GM21723 (cell line): ENCODE measurements at regions not wholly inside any gene's neighbourhood (a gene's known extent, or its start where the extent isn't known, plus 50 kb on each side); places are given as distances from the start of the nearest gene placed in this dataset.

ENCODE experiments used
- ATAC-seq: cut with Tn5 transposase; IDR thresholded peaks from one replicate; pipeline ENCODE4 v1.9.1; 2021; ENCODE audit warnings: mild to moderate bottlenecking, moderate library complexity; ENCODE audit not compliant: unreplicated experiment

GRCh38 chr2:125042727-125043126, 1017.6 kb downstream of the CNTNAP5 start:
- ATAC-seq, result no peak

- no peak for ATAC-seq
Measured at GRCh38 chr2:125070726-125071505, 1045.8 kb downstream of the CNTNAP5 start.

- ATAC-seq, result no peak
Measured at GRCh38 chr2:125073440-125073839, 1048.4 kb downstream of the CNTNAP5 start.

GRCh38 chr2:125085904-125086303, 1060.8 kb downstream of the CNTNAP5 start:
- no peak for ATAC-seq

GRCh38 chr2:125086313-125087184, 1061.5 kb downstream of the CNTNAP5 start:
- no peak for ATAC-seq

GRCh38 chr2:125092276-125093009, 1067.4 kb downstream of the CNTNAP5 start:
- no peak for ATAC-seq

GRCh38 chr2:125095826-125096225, 1070.7 kb downstream of the CNTNAP5 start:
- no peak for ATAC-seq

- no peak for ATAC-seq
Measured at GRCh38 chr2:125106710-125107109, 1081.6 kb downstream of the CNTNAP5 start.

- ATAC-seq, result no peak
Measured at GRCh38 chr2:125107446-125107845, 1082.4 kb downstream of the CNTNAP5 start.

GRCh38 chr2:125108251-125108650, 1083.2 kb downstream of the CNTNAP5 start:
- no peak for ATAC-seq

- ATAC-seq, result no peak
Measured at GRCh38 chr2:125125902-125126301, 1100.8 kb downstream of the CNTNAP5 start.

- no peak for ATAC-seq
Measured at GRCh38 chr2:125160947-125161346, 1135.9 kb downstream of the CNTNAP5 start.

GRCh38 chr2:125167152-125167551, 1142.1 kb downstream of the CNTNAP5 start:
- ATAC-seq, result no peak

- no peak for ATAC-seq
Measured at GRCh38 chr2:125167820-125168219, 1142.7 kb downstream of the CNTNAP5 start.

- no peak for ATAC-seq
Measured at GRCh38 chr2:125168442-125168841, 1143.4 kb downstream of the CNTNAP5 start.

GRCh38 chr2:125169022-125169763, 1144.1 kb downstream of the CNTNAP5 start:
- ATAC-seq, result no peak

- no peak for ATAC-seq
Measured at GRCh38 chr2:125169764-125170146, 1144.7 kb downstream of the CNTNAP5 start.

- no peak for ATAC-seq
Measured at GRCh38 chr2:125172181-125172580, 1147.1 kb downstream of the CNTNAP5 start.

GRCh38 chr2:125175415-125175814, 1150.3 kb downstream of the CNTNAP5 start:
- ATAC-seq, result no peak

- no peak for ATAC-seq
Measured at GRCh38 chr2:125185691-125186270, 1160.7 kb downstream of the CNTNAP5 start.
